ENCODE measurements at regions not wholly inside any gene's neighbourhood (a gene's known extent, or its start where the extent isn't known, plus 50 kb on each side); places are given as distances from the start of the nearest gene placed in this dataset.
A peak's percentile ranks its signal among the peaks of the same experiment; 100 is the strongest.

- TF ChIP-seq POLR2A (IDR thresholded peaks at IDR 0.05; ENCODE audit: low read depth, low read length), result no peak
- DNase-seq (ENCODE audit: insufficient read length, low spot score) (no peak), FAIRE-seq (no peak)
Observed at GRCh38 chr2:196409376-196409775, 230.1 kb upstream of the CCDC150 start.

GRCh38 chr2:196410008-196410407 lies 229.5 kb upstream of the CCDC150 start:
- no peak for DNase-seq (ENCODE audit: insufficient read length, low spot score)
- no peak for TF ChIP-seq POLR2A (IDR thresholded peaks at IDR 0.05; ENCODE audit: low read depth, low read length)
- FAIRE-seq, result no peak

GRCh38 chr2:196413821-196414274 lies 225.7 kb upstream of the CCDC150 start:
- no peak for FAIRE-seq
- DNase-seq (ENCODE audit: insufficient read length, low spot score), result no peak
- TF ChIP-seq POLR2A (IDR thresholded peaks at IDR 0.05; ENCODE audit: low read depth, low read length), result no peak

- FAIRE-seq (no peak), DNase-seq (ENCODE audit: insufficient read length, low spot score) (no peak)
- TF ChIP-seq POLR2A (IDR thresholded peaks at IDR 0.05; ENCODE audit: low read depth, low read length), result no peak
Observed at GRCh38 chr2:196415384-196415783, 224.1 kb upstream of the CCDC150 start.

- TF ChIP-seq POLR2A (IDR thresholded peaks at IDR 0.05; ENCODE audit: low read depth, low read length), result no peak
- no peak for DNase-seq (ENCODE audit: insufficient read length, low spot score)
- no peak for FAIRE-seq
Observed at GRCh38 chr2:196420143-196420542, 219.4 kb upstream of the CCDC150 start.

GRCh38 chr2:196421880-196422279 lies 217.6 kb upstream of the CCDC150 start:
- no peak for TF ChIP-seq POLR2A (IDR thresholded peaks at IDR 0.05; ENCODE audit: low read depth, low read length)
- DNase-seq (ENCODE audit: insufficient read length, low spot score), result no peak
- no peak for FAIRE-seq

GRCh38 chr2:196422361-196422760 lies 217.2 kb upstream of the CCDC150 start:
- no peak for DNase-seq (ENCODE audit: insufficient read length, low spot score)
- TF ChIP-seq POLR2A (IDR thresholded peaks at IDR 0.05; ENCODE audit: low read depth, low read length), result no peak
- no peak for FAIRE-seq

GRCh38 chr2:196426122-196426521 lies 213.4 kb upstream of the CCDC150 start:
- FAIRE-seq, result no peak
- DNase-seq (ENCODE audit: insufficient read length, low spot score), result no peak
- no peak for TF ChIP-seq POLR2A (IDR thresholded peaks at IDR 0.05; ENCODE audit: low read depth, low read length)

- TF ChIP-seq POLR2A (IDR thresholded peaks at IDR 0.05; ENCODE audit: low read depth, low read length), result no peak
- no peak for FAIRE-seq
Observed at GRCh38 chr2:196427986-196428634, 211.4 kb upstream of the CCDC150 start.

GRCh38 chr2:196431076-196431475 lies 208.4 kb upstream of the CCDC150 start:
- no peak for TF ChIP-seq POLR2A (IDR thresholded peaks at IDR 0.05; ENCODE audit: low read depth, low read length)
- DNase-seq (ENCODE audit: insufficient read length, low spot score) (no peak), FAIRE-seq (no peak)

More at GRCh38 chr2:196427986-196428634, 211.4 kb upstream of the CCDC150 start:
- no peak for DNase-seq (ENCODE audit: insufficient read length, low spot score)

GRCh38 chr2:196431957-196432356 lies 207.6 kb upstream of the CCDC150 start:
- FAIRE-seq, result no peak

GRCh38 chr2:196433116-196433515 lies 206.4 kb upstream of the CCDC150 start:
- FAIRE-seq (no peak), DNase-seq (ENCODE audit: insufficient read length, low spot score) (no peak)
- no peak for TF ChIP-seq POLR2A (IDR thresholded peaks at IDR 0.05; ENCODE audit: low read depth, low read length)

More at GRCh38 chr2:196431957-196432356, 207.6 kb upstream of the CCDC150 start:
- TF ChIP-seq POLR2A (IDR thresholded peaks at IDR 0.05; ENCODE audit: low read depth, low read length), result no peak
- DNase-seq (ENCODE audit: insufficient read length, low spot score), result no peak

- no peak for TF ChIP-seq POLR2A (IDR thresholded peaks at IDR 0.05; ENCODE audit: low read depth, low read length)
- FAIRE-seq (no peak), DNase-seq (ENCODE audit: insufficient read length, low spot score) (no peak)
Observed at GRCh38 chr2:196434217-196434616, 205.3 kb upstream of the CCDC150 start.

GRCh38 chr2:196435189-196435588 lies 204.3 kb upstream of the CCDC150 start:
- FAIRE-seq, result no peak
- DNase-seq (ENCODE audit: insufficient read length, low spot score), result peak; percentile 6
- TF ChIP-seq POLR2A (IDR thresholded peaks at IDR 0.05; ENCODE audit: low read depth, low read length), result no peak

GRCh38 chr2:196437626-196438025 lies 201.9 kb upstream of the CCDC150 start:
- TF ChIP-seq POLR2A (IDR thresholded peaks at IDR 0.05; ENCODE audit: low read depth, low read length), result no peak
- FAIRE-seq (no peak), DNase-seq (ENCODE audit: insufficient read length, low spot score) (no peak)

All from H54 (cell line).